GM10266 (cell line): ENCODE measurements at regions not wholly inside any gene's neighbourhood (a gene's known extent, or its start where the extent isn't known, plus 50 kb on each side); places are given as distances from the start of the nearest gene placed in this dataset.

Experiments used
- DNase-seq: peaks from one replicate; pipeline ENCODE4 v3.0.0; 2012; ENCODE audit errors: extremely low spot score
- CTCF ChIP-seq: IDR thresholded peaks from 2 replicates; pipeline ENCODE4 v1.5.1; 2012; ENCODE audit warnings: mild to moderate bottlenecking, low read depth; ENCODE audit not compliant: control insufficient read depth, insufficient read depth; ENCODE audit errors: missing control alignments

- TF ChIP-seq CTCF = no peak
- DNase-seq = no peak
Measured at GRCh38 chr2:129741165-129741564, 238.3 kb upstream of the RAB6C start.

- no peak for TF ChIP-seq CTCF
- DNase-seq = no peak
Measured at GRCh38 chr2:129741623-129742022, 237.8 kb upstream of the RAB6C start.

GRCh38 chr2:129742415-129743180, 236.9 kb upstream of the RAB6C start:
- no peak for DNase-seq
- TF ChIP-seq CTCF = no peak

GRCh38 chr2:129744141-129744540, 235.3 kb upstream of the RAB6C start:
- no peak for DNase-seq
- no peak for TF ChIP-seq CTCF

DNA sequence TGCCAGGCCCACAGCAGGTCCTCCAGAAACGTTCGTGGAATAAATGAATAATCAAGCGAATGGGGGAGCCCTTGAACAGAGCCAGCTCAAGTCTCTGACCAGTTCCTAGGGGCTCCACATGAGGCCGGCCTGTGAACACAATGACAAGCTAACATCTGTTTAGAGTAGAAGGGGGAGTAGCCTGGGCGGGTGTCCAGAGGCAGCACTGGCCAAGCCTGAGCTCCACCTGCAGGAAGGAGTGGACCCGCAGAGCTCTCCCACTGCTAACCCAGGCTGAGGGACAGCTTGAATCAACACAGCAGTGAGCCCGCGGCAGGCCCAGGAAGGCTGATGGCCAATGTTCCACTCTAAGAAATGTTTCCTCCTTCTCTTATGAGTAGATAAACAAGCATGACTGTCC, 234.8 kb upstream of the RAB6C start:
- no peak for TF ChIP-seq CTCF
- DNase-seq = no peak

GRCh38 chr2:129747500-129748125, 231.9 kb upstream of the RAB6C start:
- no peak for DNase-seq
- TF ChIP-seq CTCF = no peak

- no peak for DNase-seq
- no peak for TF ChIP-seq CTCF
Measured at GRCh38 chr2:129748250-129748649, 231.2 kb upstream of the RAB6C start.
